ENCODE measurements at regions not wholly inside any gene's neighbourhood (a gene's known extent, or its start where the extent isn't known, plus 50 kb on each side); places are given as distances from the start of the nearest gene placed in this dataset.

DNA sequence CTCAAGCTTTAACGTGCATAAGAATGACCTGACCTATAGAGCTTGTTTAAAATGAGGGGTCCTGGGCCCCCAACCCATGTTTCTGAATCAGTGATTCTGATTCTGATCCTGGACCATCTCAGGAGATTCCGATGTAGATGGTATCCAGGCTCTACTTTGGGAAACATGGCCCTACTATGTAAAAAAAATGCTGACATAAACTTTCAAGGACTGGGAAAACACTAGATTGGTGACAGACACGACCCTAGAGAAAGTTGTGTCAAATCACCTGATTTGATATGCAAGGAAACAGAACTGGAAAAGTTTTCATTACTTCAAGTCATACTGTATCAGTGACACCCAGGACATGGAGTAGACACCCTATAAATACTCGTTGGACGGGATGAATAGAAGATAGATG is 328.5 kb downstream of the HNRNPD start:
- Mint-ChIP-seq H3K9me3 (ENCODE audit: insufficient read depth) (no peaks in the 10 kb centered on the region), H3K4me3 (no peak overlapping the region), H3K27ac (no peak overlapping the region), H3K4me1 (peaks cover 10% of the 10 kb centered on the region), H3K27me3 (peaks cover 51% of the 10 kb centered on the region)
- intact Hi-C loops (cut with micrococcal nuclease), result no loop called here
- no peaks in the 10 kb centered on the region for H3K36me3 ChIP-seq (replicated peaks in 1 of 2; ENCODE audit: control extremely low read depth in 1 of 2, control insufficient read depth in 1 of 2, extremely low read depth in 1 of 2, insufficient read depth in 2 of 2, low read length in 1 of 2)
- H3K27ac ChIP-seq (ENCODE audit: low read length in 2 of 2), result no peak overlapping the region
- H3K4me3 ChIP-seq (ENCODE audit: control extremely low read depth in 1 of 5, extremely low read depth in 1 of 5, insufficient read depth in 1 of 5, low read depth in 2 of 5, low read length in 4 of 5), result no peak overlapping the region
- H3K9me3 ChIP-seq (ENCODE audit: control extremely low read depth in 1 of 3, control insufficient read depth in 2 of 3, insufficient read depth in 1 of 3, low read length in 2 of 3), result peaks cover 0 to 3% (median 0%) of the 10 kb centered on the region in 3 donors
- ATAC-seq (ENCODE audit: low read depth) (no peak), DNase-seq (no peak)
- no peak overlapping the region for H3K9ac ChIP-seq (ENCODE audit: low read length)
- peaks cover 0 to 33% (median 20%) of the 10 kb centered on the region in 4 experiments for H3K27me3 ChIP-seq (replicated peaks in 1 of 4; ENCODE audit: control extremely low read depth in 1 of 4, control insufficient read depth in 3 of 4, insufficient read depth in 4 of 4, low read length in 3 of 4)
- peaks cover 7 to 10% of the 10 kb centered on the region in 2 donors for H3K4me1 ChIP-seq (ENCODE audit: control insufficient read depth in 2 of 2, insufficient read depth in 2 of 2, low read length in 2 of 2)
- no peaks in the 10 kb centered on the region for H4K20me1 ChIP-seq (ENCODE audit: control insufficient read depth, insufficient read depth, low read length, poor library complexity, severe bottlenecking)
- CTCF ChIA-PET, result no interaction called here
- H2AFZ ChIP-seq (ENCODE audit: insufficient read depth, low read depth, low read length, poor library complexity, severe bottlenecking), result no peak overlapping the region
- TF ChIP-seq EZH2 (IDR thresholded peaks at IDR 0.05; ENCODE audit: borderline replicate concordance, insufficient read depth, low read depth, low read length, poor library complexity, severe bottlenecking), result no peak
- TF ChIP-seq, protein P1, sequence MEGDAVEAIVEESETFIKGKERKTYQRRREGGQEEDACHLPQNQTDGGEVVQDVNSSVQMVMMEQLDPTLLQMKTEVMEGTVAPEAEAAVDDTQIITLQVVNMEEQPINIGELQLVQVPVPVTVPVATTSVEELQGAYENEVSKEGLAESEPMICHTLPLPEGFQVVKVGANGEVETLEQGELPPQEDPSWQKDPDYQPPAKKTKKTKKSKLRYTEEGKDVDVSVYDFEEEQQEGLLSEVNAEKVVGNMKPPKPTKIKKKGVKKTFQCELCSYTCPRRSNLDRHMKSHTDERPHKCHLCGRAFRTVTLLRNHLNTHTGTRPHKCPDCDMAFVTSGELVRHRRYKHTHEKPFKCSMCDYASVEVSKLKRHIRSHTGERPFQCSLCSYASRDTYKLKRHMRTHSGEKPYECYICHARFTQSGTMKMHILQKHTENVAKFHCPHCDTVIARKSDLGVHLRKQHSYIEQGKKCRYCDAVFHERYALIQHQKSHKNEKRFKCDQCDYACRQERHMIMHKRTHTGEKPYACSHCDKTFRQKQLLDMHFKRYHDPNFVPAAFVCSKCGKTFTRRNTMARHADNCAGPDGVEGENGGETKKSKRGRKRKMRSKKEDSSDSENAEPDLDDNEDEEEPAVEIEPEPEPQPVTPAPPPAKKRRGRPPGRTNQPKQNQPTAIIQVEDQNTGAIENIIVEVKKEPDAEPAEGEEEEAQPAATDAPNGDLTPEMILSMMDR (IDR thresholded peaks at IDR 0.05), result no peak
- POLR2A ChIA-PET, result no interaction called here
- H3K4me2 ChIP-seq (replicated peaks; ENCODE audit: low read depth, low read length, poor library complexity, severe bottlenecking), result no peak overlapping the region
- WGBS (ENCODE audit: insufficient coverage), result 88% methylated on average over 1 of the region's 5 CpGs
- no peaks in the 10 kb centered on the region for H3K79me2 ChIP-seq (ENCODE audit: control insufficient read depth, insufficient read depth, low read length)

- ChIA-PET CTCF (no interaction called here), POLR2A (no interaction called here)
- DNase-seq (no peak), ATAC-seq (ENCODE audit: low read depth) (no peak)
- TF ChIP-seq, protein P1 (IDR thresholded peaks at IDR 0.05), result no peak
- TF ChIP-seq EZH2 (IDR thresholded peaks at IDR 0.05; ENCODE audit: borderline replicate concordance, insufficient read depth, low read depth, low read length, poor library complexity, severe bottlenecking), result no peak
- Histone ChIP-seq H4K20me1 (ENCODE audit: control insufficient read depth, insufficient read depth, low read length, poor library complexity, severe bottlenecking) (no peaks in the 10 kb centered on the region), H3K27me3 (replicated peaks in 1 of 4; ENCODE audit: control extremely low read depth in 1 of 4, control insufficient read depth in 3 of 4, insufficient read depth in 4 of 4, low read length in 3 of 4) (peaks cover 0 to 33% (median 21%) of the 10 kb centered on the region in 4 experiments), H3K27ac (ENCODE audit: low read length in 2 of 2) (no peak overlapping the region), H3K4me2 (replicated peaks; ENCODE audit: low read depth, low read length, poor library complexity, severe bottlenecking) (peak overlapping the region; percentile 68), H3K79me2 (ENCODE audit: control insufficient read depth, insufficient read depth, low read length) (no peaks in the 10 kb centered on the region), H3K4me1 (ENCODE audit: control insufficient read depth in 2 of 2, insufficient read depth in 2 of 2, low read length in 2 of 2) (peaks cover 7 to 10% of the 10 kb centered on the region in 2 donors), H2AFZ (ENCODE audit: insufficient read depth, low read depth, low read length, poor library complexity, severe bottlenecking) (peak overlapping the region; percentile 22), H3K9ac (ENCODE audit: low read length) (no peak overlapping the region), H3K4me3 (ENCODE audit: control extremely low read depth in 1 of 5, extremely low read depth in 1 of 5, insufficient read depth in 1 of 5, low read depth in 2 of 5, low read length in 4 of 5) (peak overlapping the region in 2 of 5 experiments; percentile 20 to 25), H3K9me3 (ENCODE audit: control extremely low read depth in 1 of 3, control insufficient read depth in 2 of 3, insufficient read depth in 1 of 3, low read length in 2 of 3) (peaks cover 0 to 1% (median 0%) of the 10 kb centered on the region in 3 donors), H3K36me3 (replicated peaks in 1 of 2; ENCODE audit: control extremely low read depth in 1 of 2, control insufficient read depth in 1 of 2, extremely low read depth in 1 of 2, insufficient read depth in 2 of 2, low read length in 1 of 2) (no peaks in the 10 kb centered on the region)
- no peak overlapping the region for H3K4me3 Mint-ChIP-seq
- peaks cover 10% of the 10 kb centered on the region for H3K4me1 Mint-ChIP-seq
- H3K27ac Mint-ChIP-seq, result no peak overlapping the region
- intact Hi-C loops (cut with micrococcal nuclease), result no loop called here
- WGBS (ENCODE audit: insufficient coverage), result 2% methylated on average over 64 of the region's 75 CpGs
- H3K9me3 Mint-ChIP-seq (ENCODE audit: insufficient read depth), result no peaks in the 10 kb centered on the region
- H3K27me3 Mint-ChIP-seq, result peaks cover 51% of the 10 kb centered on the region
Observed at GRCh38 chr4:82044141-82044993, 329.4 kb downstream of the HNRNPD start.
